GM21390 (cell line): ENCODE measurements at regions not wholly inside any gene's neighbourhood (a gene's known extent, or its start where the extent isn't known, plus 50 kb on each side); places are given as distances from the start of the nearest gene placed in this dataset.

Source experiments
- ATAC-seq: cut with Tn5 transposase; IDR thresholded peaks from one replicate; pipeline ENCODE4 v1.9.1; 2021; ENCODE audit not compliant: unreplicated experiment

- no peak for ATAC-seq
Measured at GRCh38 chr14:71525663-71526221, 406.5 kb upstream of the RGS6 start.

- ATAC-seq: no peak
Measured at GRCh38 chr14:71526388-71526787, 405.8 kb upstream of the RGS6 start.

GRCh38 chr14:71527838-71528237 is 404.4 kb upstream of the RGS6 start:
- no peak for ATAC-seq

DNA sequence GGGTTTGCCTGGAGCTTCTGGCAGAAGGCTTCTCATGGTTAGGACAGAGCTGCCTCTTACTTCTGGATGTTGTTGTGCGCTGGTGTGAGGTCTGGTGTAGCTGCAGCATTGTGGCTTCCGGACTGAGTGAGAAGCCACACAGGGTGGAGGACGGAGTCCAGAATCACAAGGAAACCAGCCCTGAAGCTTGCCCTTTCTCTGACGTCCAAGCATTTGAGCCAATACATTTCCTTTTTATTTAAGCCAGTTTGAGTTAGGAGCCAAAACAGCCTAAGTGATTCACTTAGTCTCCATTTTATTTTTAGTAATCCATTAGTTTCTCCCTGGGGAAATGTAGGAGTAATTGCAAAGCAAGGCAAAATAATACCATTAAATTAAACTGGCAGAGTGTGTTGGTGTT is 402.4 kb upstream of the RGS6 start:
- ATAC-seq: no peak

- ATAC-seq: no peak
Measured at GRCh38 chr14:71532344-71532743, 399.9 kb upstream of the RGS6 start.

DNA sequence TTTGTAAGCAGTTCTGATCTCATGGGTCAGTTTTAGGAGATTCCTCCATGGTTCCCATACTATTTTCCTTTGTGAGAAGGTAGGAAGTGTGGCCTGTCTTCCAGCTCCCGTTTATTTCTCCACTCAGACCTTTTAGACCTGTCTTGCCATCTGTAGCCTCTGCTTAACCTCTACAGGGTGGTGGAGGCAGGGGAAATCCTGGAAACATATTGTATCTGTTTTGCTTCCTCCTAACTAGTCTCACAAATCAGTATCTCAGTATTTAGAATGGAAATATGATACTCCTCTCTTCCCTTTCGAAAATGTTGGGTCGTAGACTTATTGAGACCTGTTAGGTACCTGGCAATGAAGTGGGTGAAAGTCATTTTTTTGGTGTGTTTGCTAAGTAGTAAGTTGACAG is 399.4 kb upstream of the RGS6 start:
- ATAC-seq: no peak

DNA sequence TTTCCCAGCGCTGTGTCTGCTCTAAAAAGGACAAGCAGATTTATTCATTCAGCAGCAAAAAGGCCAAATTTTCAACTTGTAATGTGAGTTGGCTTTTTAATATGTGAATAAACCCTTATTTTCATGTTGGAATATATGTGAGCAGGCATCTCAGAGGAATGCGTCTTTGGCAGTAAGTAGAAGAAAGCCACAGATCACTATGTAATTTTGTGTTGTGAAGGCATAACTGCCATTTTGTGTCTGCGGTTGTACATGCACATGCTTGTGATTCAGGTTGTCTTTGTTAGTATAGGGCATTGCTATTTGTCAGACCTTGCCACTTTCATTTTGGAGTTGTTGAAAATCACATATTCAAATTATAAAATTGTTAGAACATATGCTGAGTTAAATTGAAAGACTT is 398.8 kb upstream of the RGS6 start:
- no peak for ATAC-seq

DNA sequence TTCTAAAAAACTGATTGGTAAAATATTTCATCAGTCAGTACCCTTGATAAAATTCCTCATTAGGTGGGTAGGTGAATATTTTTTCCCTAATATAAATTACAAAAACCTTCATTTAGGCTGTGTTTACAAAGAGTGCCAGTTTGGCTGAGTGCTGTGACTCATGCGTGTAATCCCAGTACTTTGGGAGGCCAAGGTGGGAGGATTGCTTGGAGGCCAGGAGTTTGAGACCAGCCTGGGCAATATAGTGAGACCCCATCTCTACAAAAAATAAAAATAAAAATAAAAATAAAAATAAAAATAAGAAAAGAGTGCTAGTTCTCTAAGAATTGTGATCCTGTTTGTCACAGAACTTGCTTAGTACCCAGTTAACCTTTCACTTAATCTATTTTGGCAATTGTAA is 398.4 kb upstream of the RGS6 start:
- no peak for ATAC-seq

DNA sequence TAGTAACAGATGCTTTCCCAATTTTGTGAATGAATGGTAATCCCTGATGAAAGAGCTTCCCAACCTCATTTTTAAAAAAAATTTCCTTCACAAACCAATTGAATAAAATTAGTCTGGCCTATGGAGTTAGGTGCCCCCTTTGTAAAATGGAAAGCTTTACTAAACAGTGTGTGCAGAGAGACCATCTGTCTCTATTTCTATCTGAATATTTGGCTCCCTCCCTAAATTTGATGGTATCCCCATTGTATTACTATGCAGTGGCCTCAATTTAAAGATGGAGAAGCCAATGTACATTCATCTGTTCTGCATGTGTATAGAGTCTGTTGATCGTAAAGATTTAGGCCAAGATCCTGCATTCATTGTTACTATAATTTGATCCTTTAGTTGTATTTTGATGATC is 397.7 kb upstream of the RGS6 start:
- no peak for ATAC-seq

DNA sequence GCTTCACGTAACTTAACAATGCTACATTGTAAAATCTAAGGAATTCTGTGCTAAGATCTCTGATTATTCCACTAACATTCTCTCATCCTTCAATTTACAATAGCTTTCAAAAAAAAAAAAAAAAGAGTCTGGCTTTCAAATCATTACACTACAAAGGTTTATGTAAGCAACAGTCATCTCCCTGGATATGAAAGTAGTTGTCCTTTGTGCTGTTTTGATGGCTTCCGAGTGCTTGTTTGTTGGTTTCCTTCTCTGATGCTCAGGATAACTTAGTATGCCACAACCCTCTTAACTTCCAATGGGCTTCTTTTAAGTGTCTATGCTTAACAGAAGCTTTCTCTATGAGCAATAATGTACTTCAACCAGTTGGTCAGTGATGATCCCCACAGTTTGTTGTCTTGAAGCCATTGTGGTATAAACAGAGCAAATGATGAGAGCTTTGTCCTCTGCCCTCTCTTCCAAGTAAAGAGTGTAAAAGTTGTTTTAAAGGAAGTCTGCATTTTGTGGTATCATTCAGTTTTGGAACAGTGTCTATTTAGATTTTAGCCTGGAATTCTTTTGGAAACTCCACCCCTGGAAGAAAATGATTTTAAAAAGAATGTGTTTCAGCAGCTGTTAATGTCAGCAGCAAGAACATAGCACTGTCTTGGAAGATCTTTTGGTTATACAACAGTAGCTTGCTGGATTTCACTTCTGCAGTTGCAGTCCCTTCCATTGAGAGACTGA is 396.1 kb upstream of the RGS6 start:
- no peak for ATAC-seq

DNA sequence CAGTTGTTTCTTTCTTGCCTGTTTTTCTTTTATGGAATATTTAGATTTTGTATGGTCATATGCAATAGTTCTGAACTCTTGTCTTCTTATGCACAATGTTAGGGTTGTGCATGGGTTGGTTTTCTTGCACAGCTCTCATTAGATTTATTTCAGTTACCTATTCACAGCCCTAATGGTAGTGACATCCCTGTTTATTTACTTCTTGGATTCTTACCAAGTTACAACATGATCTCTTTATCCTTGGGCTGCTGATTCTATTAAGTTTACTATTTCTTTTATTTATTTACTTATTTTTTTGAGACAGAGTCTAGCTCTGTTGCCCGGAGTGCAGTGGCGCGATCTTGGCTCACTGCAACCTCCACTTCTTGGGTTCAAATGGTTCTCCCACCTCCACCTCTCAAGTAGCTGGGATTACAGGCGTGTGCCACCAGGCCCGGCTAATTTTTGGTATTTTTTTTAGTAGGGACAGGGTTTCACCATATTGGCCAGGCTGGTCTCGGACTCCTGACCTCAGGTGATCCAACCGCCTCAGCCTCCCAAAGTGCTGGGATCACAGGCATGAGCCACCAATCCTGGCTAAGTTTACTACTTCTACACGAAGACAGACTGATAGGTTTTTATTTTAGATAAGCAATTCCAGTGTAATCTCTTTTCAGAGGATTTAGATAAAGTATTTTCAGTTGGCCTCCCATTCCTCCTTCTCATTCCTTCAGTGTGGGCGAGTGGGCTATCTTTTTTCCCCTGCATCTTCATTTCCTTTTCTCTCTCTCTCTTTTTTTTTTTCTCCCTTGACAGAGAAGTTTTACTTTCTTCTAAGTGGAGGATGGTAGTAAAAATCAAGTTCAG is 395.1 kb upstream of the RGS6 start:
- ATAC-seq: no peak

GRCh38 chr14:71538288-71538687 is 393.9 kb upstream of the RGS6 start:
- no peak for ATAC-seq

DNA sequence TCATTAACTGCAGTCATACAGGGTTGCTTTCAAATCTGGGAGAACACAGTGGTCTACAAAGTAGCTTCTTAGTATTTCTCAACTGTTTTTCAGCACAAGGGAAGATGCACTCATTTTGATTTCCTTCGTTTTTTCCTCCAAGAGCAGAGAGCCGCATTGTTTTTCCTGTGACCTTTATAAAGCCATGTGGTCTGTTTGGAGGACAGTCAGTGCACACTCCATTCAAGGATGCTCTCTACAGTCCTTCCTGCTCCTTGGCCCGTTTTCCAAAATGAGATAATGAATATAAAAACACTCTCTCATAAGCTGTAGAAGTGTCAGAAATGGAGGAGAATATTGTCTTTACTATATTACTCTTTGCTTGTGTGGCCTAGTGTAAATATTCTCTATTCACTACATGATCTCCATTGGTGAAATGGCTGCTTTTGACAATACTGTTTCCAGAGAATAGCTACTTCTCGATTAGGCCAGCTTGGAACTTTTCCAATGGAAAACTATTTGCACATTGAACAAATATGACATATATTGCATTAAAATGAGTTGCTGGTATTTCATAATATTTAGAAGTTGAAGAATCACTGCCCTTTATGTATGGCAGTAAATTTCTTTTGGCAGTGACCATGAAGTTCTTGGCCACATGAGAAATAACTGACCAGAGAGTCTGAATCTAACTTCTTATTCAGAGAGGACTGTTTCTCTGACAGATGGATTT is 393.1 kb upstream of the RGS6 start:
- no peak for ATAC-seq

DNA sequence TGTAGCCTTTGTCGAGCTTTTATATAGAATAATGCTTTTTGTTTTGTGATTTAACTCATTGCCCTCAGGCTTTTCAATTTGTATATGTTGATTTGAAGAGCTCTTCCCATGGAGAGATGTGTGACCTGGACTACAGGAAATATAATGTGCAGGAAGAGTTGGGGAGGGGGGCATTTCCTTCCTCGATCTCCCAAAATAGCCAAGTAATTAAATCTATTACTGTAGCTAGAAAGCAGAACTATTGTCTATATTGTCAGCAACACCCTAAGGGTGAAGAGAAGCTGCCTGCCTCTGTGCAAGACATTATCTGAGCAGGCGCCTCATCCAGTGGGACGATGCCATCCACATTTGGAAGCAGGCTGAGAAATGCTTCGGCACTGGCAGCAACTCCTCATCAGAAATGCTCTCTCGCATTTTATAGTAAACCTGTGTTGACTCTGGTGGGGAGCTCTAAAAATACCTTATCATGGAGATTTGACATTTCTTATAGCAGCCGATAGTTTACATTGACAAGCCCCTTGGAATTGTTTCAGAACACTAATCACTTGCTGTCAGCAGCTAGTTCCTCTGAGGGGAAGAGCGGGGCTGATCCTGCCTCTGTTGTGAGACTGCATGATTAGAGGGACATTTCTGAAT is 392.5 kb upstream of the RGS6 start:
- no peak for ATAC-seq

DNA sequence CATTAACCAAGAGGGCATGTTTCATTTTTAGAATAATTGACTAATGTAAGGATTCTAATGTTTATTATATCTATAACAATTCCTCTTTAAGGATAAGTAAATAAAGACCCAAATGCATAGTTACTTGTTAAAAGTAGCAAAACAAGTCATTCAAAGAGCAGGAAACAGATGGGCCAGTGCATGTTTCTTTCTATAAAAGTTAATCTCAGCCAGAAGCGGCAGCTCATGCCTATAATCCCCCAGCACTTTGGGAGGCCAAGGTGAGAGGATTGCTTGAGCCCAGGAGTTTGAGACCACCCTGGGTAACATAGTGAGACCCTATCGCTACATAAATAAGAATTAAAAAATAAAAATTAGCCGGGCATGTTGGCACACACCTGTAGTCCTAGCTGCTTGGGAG is 391.0 kb upstream of the RGS6 start:
- no peak for ATAC-seq

DNA sequence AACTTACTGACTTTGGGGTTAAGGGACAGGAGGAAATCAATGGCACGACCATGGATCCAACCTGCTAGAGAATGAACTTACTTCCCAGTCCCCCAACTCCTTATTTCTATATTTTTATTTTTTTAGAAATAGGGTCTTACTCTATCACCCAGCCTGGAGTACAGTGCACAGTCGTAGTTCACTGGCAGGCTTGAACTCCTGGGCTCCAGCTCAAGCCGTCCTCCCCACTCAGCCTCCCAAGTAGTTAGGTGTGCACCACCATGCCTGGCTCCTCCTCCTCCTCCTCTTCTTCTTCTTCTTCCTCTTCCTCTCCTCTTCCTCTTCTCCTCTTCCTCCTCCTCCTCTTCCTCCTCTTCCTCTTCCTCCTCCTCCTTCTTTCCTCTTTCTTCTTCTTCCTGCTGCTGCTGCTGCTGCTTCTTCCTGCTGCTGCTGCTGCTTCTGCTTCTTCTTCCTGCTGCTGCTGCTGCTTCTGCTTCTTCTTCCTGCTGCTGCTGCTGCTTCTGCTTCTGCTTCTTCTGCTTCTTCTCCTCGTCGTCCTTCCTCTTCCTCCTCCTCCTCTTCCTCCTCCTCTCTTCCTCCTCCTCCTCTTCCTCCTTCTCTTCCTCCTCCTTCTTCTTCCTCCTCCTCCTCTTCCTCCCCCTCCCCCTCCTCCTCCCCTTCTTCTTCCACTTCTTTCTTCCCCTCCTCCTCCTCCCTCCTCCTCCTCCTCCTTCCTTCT is 390.1 kb upstream of the RGS6 start:
- ATAC-seq: no peak

DNA sequence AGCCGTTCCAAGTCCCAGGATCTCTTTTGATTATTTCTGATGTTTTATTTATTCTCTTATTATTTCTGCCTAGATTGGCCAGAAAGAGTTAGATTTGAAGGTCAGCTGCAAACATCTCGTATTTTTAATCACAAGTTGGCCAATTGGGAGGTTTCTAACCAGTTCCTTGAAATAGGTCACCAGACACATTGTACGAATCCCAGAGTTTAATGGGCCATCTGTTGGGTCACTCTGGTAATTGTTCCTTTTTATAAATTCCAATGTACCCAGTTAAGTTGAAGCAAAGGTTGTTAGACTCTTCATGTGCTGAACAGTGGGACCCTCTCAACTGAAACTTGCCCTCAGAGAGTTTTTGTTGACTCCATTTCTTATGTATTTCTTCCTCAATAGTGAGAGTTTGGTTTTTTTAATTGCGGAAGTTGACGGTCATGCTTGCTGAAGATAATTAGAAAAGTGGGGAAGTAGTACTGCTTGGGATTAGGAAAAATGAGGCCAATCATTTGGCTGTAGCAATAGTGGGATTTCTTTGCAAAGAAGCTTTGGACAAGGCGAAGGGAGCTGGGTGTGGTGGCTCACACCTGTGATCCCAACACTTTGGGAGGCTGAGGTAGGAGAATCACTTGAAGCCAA is 382.7 kb upstream of the RGS6 start:
- ATAC-seq: no peak

- ATAC-seq: no peak
Measured at GRCh38 chr14:71550367-71550766, 381.9 kb upstream of the RGS6 start.

GRCh38 chr14:71551291-71551950 is 380.8 kb upstream of the RGS6 start:
- ATAC-seq: no peak
